H1 (cell line): ENCODE measurements at regions not wholly inside any gene's neighbourhood (a gene's known extent, or its start where the extent isn't known, plus 50 kb on each side); places are given as distances from the start of the nearest gene placed in this dataset.

ENCODE experiments used
- CTCF ChIA-PET: fragments of 300-600 bp; sonication (Branson Sonifier 250); formaldehyde crosslinking; loops from one replicate; lab custom pipeline; 2021; ENCODE audit not compliant: partially characterized antibody; lab: Charles Lee
- POLR2A ChIA-PET: fragments of 300-600 bp; sonication (Branson Sonifier 250); formaldehyde crosslinking; loops from one replicate; lab custom pipeline; 2021; ENCODE audit warnings: inconsistent platforms; ENCODE audit not compliant: partially characterized antibody; lab: Charles Lee
- DNase-seq, 2 experiments: peaks; one replicate each; pipeline versions ENCODE4 v3.0.0 to v3.0.0-alpha.2; 2010 to 2022; ENCODE audit warnings: low spot score in 2 of 2, low read depth in 1 of 2, mixed read lengths in 1 of 2
- FAIRE-seq: peaks from 2 replicates; lab custom pipeline; 2011; peaks lifted over from hg19 to GRCh38; lab: Jason Lieb, UNC
- H2AFZ ChIP-seq: 2 replicates; pipeline ENCODE4 v1.8.1; 2012; ENCODE audit warnings: low read length, inconsistent platforms
- H2AK5ac ChIP-seq: 2 replicates; pipeline ENCODE4 v1.6.1; 2013; ENCODE audit warnings: low read depth, low read length
- H2BK120ac ChIP-seq: replicated peaks from 2 replicates; pipeline ENCODE3; 2013; ENCODE audit warnings: low read depth, low read length, inconsistent platforms
- H2BK12ac ChIP-seq: 2 replicates; pipeline ENCODE4 v1.6.1; 2013; ENCODE audit warnings: low read depth, low read length
- H2BK15ac ChIP-seq: 2 replicates; pipeline ENCODE4 v1.6.1; 2013; ENCODE audit warnings: low read length
- H2BK20ac ChIP-seq: 2 replicates; pipeline ENCODE4 v1.6.1; 2013; ENCODE audit warnings: low read length
- H2BK5ac ChIP-seq: 2 replicates; pipeline ENCODE4 v1.6.1; 2013; ENCODE audit warnings: low read depth, low read length
- H3K14ac ChIP-seq: 2 replicates; pipeline ENCODE4 v1.6.1; 2013; ENCODE audit warnings: inconsistent platforms; ENCODE audit not compliant: insufficient read length
- H3K18ac ChIP-seq: 2 replicates; pipeline ENCODE4 v1.6.1; 2013; ENCODE audit warnings: low read length; ENCODE audit errors: extremely low read depth
- H3K23ac ChIP-seq: 2 replicates; pipeline ENCODE4 v1.6.1; 2013; ENCODE audit warnings: inconsistent platforms; ENCODE audit not compliant: insufficient read length
- H3K23me2 ChIP-seq: 2 replicates; pipeline ENCODE4 v1.6.1; 2013; ENCODE audit warnings: low read depth, low read length
- H3K27ac ChIP-seq: 2 replicates; pipeline ENCODE4 v1.6.1; 2011; ENCODE audit warnings: low read depth, low read length, inconsistent platforms
- H3K27me3 ChIP-seq, 4 experiments: replicated peaks in 1 of 4; 1 replicate in 1 of 4; 2 replicates in 3 of 4; pipeline versions ENCODE4 v1.6.1 to v1.8.1; 2011 to 2013; ENCODE audit warnings: low read length in 3 of 4, mild to moderate bottlenecking in 3 of 4, inconsistent platforms in 2 of 4, mixed read lengths in 2 of 4, moderate library complexity in 1 of 4; ENCODE audit not compliant: control insufficient read depth in 3 of 4, insufficient read depth in 3 of 4; ENCODE audit errors: extremely low read depth in 1 of 4
- H3K36me3 ChIP-seq, 4 experiments: 2 replicates each; pipeline versions ENCODE4 v1.6.1 to v1.8.1; 2011 to 2013; ENCODE audit warnings: mild to moderate bottlenecking in 4 of 4, low read length in 3 of 4, moderate library complexity in 2 of 4, control low read depth in 1 of 4, inconsistent platforms in 1 of 4; ENCODE audit not compliant: insufficient read depth in 4 of 4, control insufficient read depth in 2 of 4
- H3K4ac ChIP-seq: replicated peaks from 2 replicates; pipeline ENCODE3; 2013; ENCODE audit warnings: low read length, low read depth, mixed read lengths, inconsistent platforms; ENCODE audit not compliant: insufficient read length
- H3K4me1 ChIP-seq, 4 experiments: replicated peaks in 1 of 4; 1 replicate in 1 of 4; 2 replicates in 3 of 4; pipeline versions ENCODE4 v1.6.1 to v1.8.1; 2011 to 2013; ENCODE audit warnings: low read length in 3 of 4, inconsistent platforms in 2 of 4, mixed read lengths in 1 of 4; ENCODE audit not compliant: insufficient read depth in 4 of 4, control insufficient read depth in 3 of 4
- H3K4me2 ChIP-seq, 2 experiments: 2 replicates each; pipeline versions ENCODE4 v1.6.1 to v1.8.1; 2011 to 2013; ENCODE audit warnings: low read depth in 2 of 2, low read length in 2 of 2, control low read depth in 1 of 2, inconsistent platforms in 1 of 2, mild to moderate bottlenecking in 1 of 2; ENCODE audit not compliant: insufficient read depth in 1 of 2
- H3K4me3 ChIP-seq, 4 experiments: fragments of 200-600, 300-600 bp in 1 of 4; sonication (generic), shearing (Covaris generic), sonication (Bioruptor Twin) in 1 of 4; 2 replicates each; pipeline versions ENCODE4 v1.5.1 to v1.8.1; 2011 to 2016; ENCODE audit warnings: low read length in 4 of 4, low read depth in 3 of 4, control low read depth in 2 of 4, inconsistent platforms in 2 of 4, mild to moderate bottlenecking in 2 of 4, mixed read lengths in 1 of 4, moderate library complexity in 1 of 4; ENCODE audit not compliant: insufficient read depth in 2 of 4; ENCODE audit errors: extremely low read depth in 1 of 4
- H3K56ac ChIP-seq: replicated peaks from 2 replicates; pipeline ENCODE3; 2013; ENCODE audit warnings: low read depth, mild to moderate bottlenecking, mixed read lengths, low read length, inconsistent platforms; ENCODE audit not compliant: insufficient read length
- H3K79me1 ChIP-seq: 2 replicates; pipeline ENCODE4 v1.6.1; 2013; ENCODE audit warnings: low read depth, low read length, control low read depth
- H3K79me2 ChIP-seq, 2 experiments: 2 replicates each; pipeline versions ENCODE4 v1.6.1 to v1.8.1; 2012 to 2013; ENCODE audit warnings: low read length in 2 of 2, mild to moderate bottlenecking in 2 of 2, inconsistent platforms in 1 of 2; ENCODE audit not compliant: insufficient read depth in 2 of 2, control insufficient read depth in 1 of 2
- H3K9ac ChIP-seq, 4 experiments: replicated peaks in 1 of 4; 1 replicate in 1 of 4; 2 replicates in 3 of 4; pipeline versions ENCODE4 v1.6.1 to v1.8.1; 2011 to 2013; ENCODE audit warnings: low read depth in 3 of 4, low read length in 3 of 4, control low read depth in 2 of 4, mild to moderate bottlenecking in 2 of 4, moderate library complexity in 2 of 4, inconsistent platforms in 1 of 4; ENCODE audit errors: extremely low read depth in 1 of 4
- H3K9me3 ChIP-seq, 2 experiments: 2 replicates each; pipeline versions ENCODE4 v1.6.1 to v1.8.1; 2012 to 2013; ENCODE audit warnings: mild to moderate bottlenecking in 2 of 2, moderate library complexity in 2 of 2, control low read depth in 1 of 2, inconsistent platforms in 1 of 2, low read depth in 1 of 2, low read length in 1 of 2, mixed read lengths in 1 of 2; ENCODE audit not compliant: insufficient read depth in 2 of 2
- H4K20me1 ChIP-seq, 2 experiments: replicated peaks in 1 of 2; 2 replicates each; pipeline versions ENCODE3 to v1.8.1; 2011 to 2013; ENCODE audit warnings: inconsistent platforms in 2 of 2, low read length in 2 of 2, mild to moderate bottlenecking in 1 of 2; ENCODE audit not compliant: insufficient read depth in 2 of 2, control insufficient read depth in 1 of 2
- H4K5ac ChIP-seq: 2 replicates; pipeline ENCODE4 v1.6.1; 2013; ENCODE audit warnings: low read length, low read depth, mixed read lengths, inconsistent platforms; ENCODE audit not compliant: insufficient read length
- H4K8ac ChIP-seq: 2 replicates; pipeline ENCODE4 v1.8.0; 2013; ENCODE audit warnings: mild to moderate bottlenecking, moderate library complexity, low read length, inconsistent platforms; ENCODE audit not compliant: insufficient read depth; ENCODE audit errors: extremely low read depth
- H4K91ac ChIP-seq: replicated peaks from 2 replicates; pipeline ENCODE3; 2013; ENCODE audit warnings: low read length, mixed read lengths, inconsistent platforms; ENCODE audit not compliant: insufficient read length
- BRCA1 ChIP-seq: IDR thresholded peaks from 2 replicates; pipeline ENCODE4 v1.6.1; 2012; ENCODE audit warnings: low read depth, low read length, improper control_type of control experiment
- EGR1 ChIP-seq: IDR thresholded peaks from 2 replicates; pipeline ENCODE4 v1.6.1; 2011; ENCODE audit warnings: low read depth, low read length, borderline replicate concordance
- EP300 ChIP-seq, 2 experiments: IDR thresholded peaks; 1 replicate in 1 of 2; 2 replicates in 1 of 2; pipeline ENCODE4 v1.6.1; 2011 to 2012; ENCODE audit warnings: low read depth in 2 of 2, low read length in 2 of 2, mild to moderate bottlenecking in 2 of 2, borderline replicate concordance in 1 of 2, inconsistent platforms in 1 of 2, moderate library complexity in 1 of 2
- HDAC6 ChIP-seq: IDR thresholded peaks from one replicate; pipeline ENCODE4 v1.7.1; 2012; ENCODE audit warnings: low read depth, mild to moderate bottlenecking, inconsistent platforms, low read length, moderate library complexity
- WGBS, 2 experiments: shearing (Covaris generic) in 1 of 2; methylation state at CpG; one replicate each; pipeline versions ENCODE4 v1.1.6 to v1.1.7; 2013 to 2015; ENCODE audit warnings: low lambda C conversion rate in 2 of 2, mixed read lengths in 2 of 2, inconsistent platforms in 1 of 2, low coverage in 1 of 2, missing lambda C conversion rate in 1 of 2; ENCODE audit not compliant: insufficient replicate concordance in 2 of 2, insufficient coverage in 1 of 2, insufficient read length in 1 of 2; ENCODE audit errors: extremely low coverage in 1 of 2, missing lambda C conversion rate in 1 of 2; 5-methylcytosine and 5-hydroxymethylcytosine counted together

- H3K56ac ChIP-seq: no peak overlapping the region
- H3K9ac ChIP-seq: no peak overlapping the region
- H3K27ac ChIP-seq: no peak overlapping the region
- no peaks in the 10 kb centered on the region for H3K79me2 ChIP-seq
- H3K14ac ChIP-seq: no peak overlapping the region
- no peak overlapping the region for H2BK20ac ChIP-seq
- no peak overlapping the region for H3K4me2 ChIP-seq
- no peak overlapping the region for H4K91ac ChIP-seq
- H3K4me3 ChIP-seq: no peak overlapping the region
- DNase-seq (no peak), FAIRE-seq (no peak)
- CTCF ChIA-PET: interaction anchor here (0.8 to 2.8 kb wide), 2 partner anchors 8 to 192 kb away, joined by 3 to 24 read pairs; no protein-coding TSS in a partner anchor
- no peaks in the 10 kb centered on the region for H3K36me3 ChIP-seq
- H3K9me3 ChIP-seq: no peaks in the 10 kb centered on the region
- H2BK5ac ChIP-seq: no peak overlapping the region
- POLR2A ChIA-PET: no interaction called here
- H4K8ac ChIP-seq: no peak overlapping the region
- no peaks in the 10 kb centered on the region for H3K79me1 ChIP-seq
- no peak overlapping the region for H2AFZ ChIP-seq
- H2BK120ac ChIP-seq: no peak overlapping the region
- H2AK5ac ChIP-seq: no peak overlapping the region
- H3K18ac ChIP-seq: no peak overlapping the region
- H3K4me1 ChIP-seq: no peaks in the 10 kb centered on the region
- 45% methylated on average over 2 of the region's 2 CpGs; no CpG with 5 or more reads in 1 of the 2 experiments for WGBS, 2 experiments
- no peak overlapping the region for H3K23ac ChIP-seq
- H3K4ac ChIP-seq: no peak overlapping the region
- no peak overlapping the region for H2BK12ac ChIP-seq
- no peaks in the 10 kb centered on the region for H4K20me1 ChIP-seq
- no peaks in the 10 kb centered on the region for H3K27me3 ChIP-seq
- no peaks in the 10 kb centered on the region; the same call in 1 of the 2 replicates for H3K23me2 ChIP-seq
- H4K5ac ChIP-seq: no peak overlapping the region
- H2BK15ac ChIP-seq: no peak overlapping the region
- TF ChIP-seq HDAC6: no peak
- no peak for TF ChIP-seq EGR1
- no peak for TF ChIP-seq EP300 (IDR thresholded peaks at IDR 0.05; ENCODE audit: borderline replicate concordance in 1 of 2, low read depth in 2 of 2, low read length in 2 of 2)
- no peak for TF ChIP-seq BRCA1
These were observed 400.4 kb upstream of the PLXNA2 start for GRCh38 chr1:208644401-208645160.
